HL-60 (cell line): ENCODE measurements at regions not wholly inside any gene's neighbourhood (a gene's known extent, or its start where the extent isn't known, plus 50 kb on each side); places are given as distances from the start of the nearest gene placed in this dataset.

Source experiments
- DNase-seq, 2 experiments: peaks; one replicate each; pipeline ENCODE4 v3.0.0-alpha.2; 2010 to 2020; ENCODE audit warnings: low read depth in 1 of 2, low spot score in 1 of 2
- H3K27ac ChIP-seq: fragments of 250-450 bp; sonication (Bioruptor Pico); replicated peaks from 2 replicates; pipeline ENCODE4 v1.5.1; 2020; ENCODE audit warnings: mild to moderate bottlenecking, moderate library complexity
- H3K27me3 ChIP-seq: fragments of 250-450 bp; sonication (Bioruptor Pico); 2 replicates; pipeline ENCODE4 v1.5.1; 2021; ENCODE audit warnings: mild to moderate bottlenecking, moderate library complexity; ENCODE audit not compliant: insufficient read depth, poor library complexity, severe bottlenecking
- H3K4me3 ChIP-seq: replicated peaks from 2 replicates; pipeline ENCODE4 v1.5.1; 2011; ENCODE audit warnings: mild to moderate bottlenecking, control low read depth, low read length; ENCODE audit not compliant: insufficient read depth
- GABPA ChIP-seq: IDR thresholded peaks from 2 replicates; pipeline ENCODE4 v1.6.1; 2012; ENCODE audit warnings: low read depth
- POLR2AphosphoS5 ChIP-seq: IDR thresholded peaks from 2 replicates; pipeline ENCODE4 v1.6.1; 2012; ENCODE audit warnings: low read depth
- SPI1 ChIP-seq: IDR thresholded peaks from 2 replicates; pipeline ENCODE4 v1.6.1; 2012; ENCODE audit warnings: low read depth, mild to moderate bottlenecking, borderline replicate concordance
- TF ChIP-seq, protein P1 (sequence below): IDR thresholded peaks from 2 replicates; pipeline ENCODE4 v1.6.1; 2012; ENCODE audit warnings: low read depth; ENCODE audit not compliant: insufficient replicate concordance
- TF ChIP-seq, protein P2 (sequence below): IDR thresholded peaks from one replicate; pipeline ENCODE4 v1.5.1; 2011; ENCODE audit warnings: low read length, control low read depth, inconsistent platforms; ENCODE audit not compliant: insufficient read depth

DNA sequence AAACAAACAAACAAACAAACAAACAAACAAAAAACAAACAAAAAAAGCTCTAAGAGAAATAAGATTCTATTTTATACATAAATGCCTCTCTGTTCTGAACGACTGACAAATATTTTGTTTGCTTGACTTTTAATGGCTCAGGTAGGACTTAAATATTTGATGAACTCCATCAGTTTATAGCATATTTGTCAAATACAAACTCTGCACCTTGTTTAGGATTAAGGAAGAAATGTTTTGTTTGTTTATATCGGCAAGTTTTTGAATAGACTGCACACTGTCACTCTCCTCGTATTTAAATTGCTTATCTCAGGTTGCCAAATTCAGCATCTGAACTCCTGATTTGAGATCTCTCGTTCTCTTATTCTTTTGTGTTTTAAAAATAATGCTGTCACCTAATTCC, 1499.7 kb upstream of the SLC10A2 start:
- no peak for TF ChIP-seq GABPA
- TF ChIP-seq, protein P1, sequence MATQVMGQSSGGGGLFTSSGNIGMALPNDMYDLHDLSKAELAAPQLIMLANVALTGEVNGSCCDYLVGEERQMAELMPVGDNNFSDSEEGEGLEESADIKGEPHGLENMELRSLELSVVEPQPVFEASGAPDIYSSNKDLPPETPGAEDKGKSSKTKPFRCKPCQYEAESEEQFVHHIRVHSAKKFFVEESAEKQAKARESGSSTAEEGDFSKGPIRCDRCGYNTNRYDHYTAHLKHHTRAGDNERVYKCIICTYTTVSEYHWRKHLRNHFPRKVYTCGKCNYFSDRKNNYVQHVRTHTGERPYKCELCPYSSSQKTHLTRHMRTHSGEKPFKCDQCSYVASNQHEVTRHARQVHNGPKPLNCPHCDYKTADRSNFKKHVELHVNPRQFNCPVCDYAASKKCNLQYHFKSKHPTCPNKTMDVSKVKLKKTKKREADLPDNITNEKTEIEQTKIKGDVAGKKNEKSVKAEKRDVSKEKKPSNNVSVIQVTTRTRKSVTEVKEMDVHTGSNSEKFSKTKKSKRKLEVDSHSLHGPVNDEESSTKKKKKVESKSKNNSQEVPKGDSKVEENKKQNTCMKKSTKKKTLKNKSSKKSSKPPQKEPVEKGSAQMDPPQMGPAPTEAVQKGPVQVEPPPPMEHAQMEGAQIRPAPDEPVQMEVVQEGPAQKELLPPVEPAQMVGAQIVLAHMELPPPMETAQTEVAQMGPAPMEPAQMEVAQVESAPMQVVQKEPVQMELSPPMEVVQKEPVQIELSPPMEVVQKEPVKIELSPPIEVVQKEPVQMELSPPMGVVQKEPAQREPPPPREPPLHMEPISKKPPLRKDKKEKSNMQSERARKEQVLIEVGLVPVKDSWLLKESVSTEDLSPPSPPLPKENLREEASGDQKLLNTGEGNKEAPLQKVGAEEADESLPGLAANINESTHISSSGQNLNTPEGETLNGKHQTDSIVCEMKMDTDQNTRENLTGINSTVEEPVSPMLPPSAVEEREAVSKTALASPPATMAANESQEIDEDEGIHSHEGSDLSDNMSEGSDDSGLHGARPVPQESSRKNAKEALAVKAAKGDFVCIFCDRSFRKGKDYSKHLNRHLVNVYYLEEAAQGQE: no peak
- no peak overlapping the region for H3K27ac ChIP-seq

DNA sequence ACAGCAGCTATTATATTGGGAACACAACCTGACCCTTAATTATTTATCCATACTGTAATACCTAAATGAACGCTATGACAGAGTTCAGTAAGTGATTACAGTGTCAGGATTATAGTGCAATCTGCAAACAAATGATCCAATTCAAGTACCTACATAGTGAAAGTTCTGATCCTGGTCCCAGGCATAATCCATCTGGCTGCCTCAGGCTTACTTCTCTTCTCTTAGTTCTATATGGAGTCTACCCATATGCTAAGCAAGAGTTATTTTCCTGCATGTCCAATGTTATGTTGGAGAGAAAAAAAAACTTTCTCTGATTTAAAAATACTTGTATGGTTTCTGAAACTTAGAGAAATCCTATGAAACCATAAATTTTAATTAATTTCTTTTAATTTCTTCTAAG, 1487.7 kb upstream of the SLC10A2 start:
- no peak overlapping the region for H3K27ac ChIP-seq
- TF ChIP-seq GABPA (no peak), POLR2AphosphoS5 (no peak), SPI1 (no peak)
- TF ChIP-seq, protein P2, sequence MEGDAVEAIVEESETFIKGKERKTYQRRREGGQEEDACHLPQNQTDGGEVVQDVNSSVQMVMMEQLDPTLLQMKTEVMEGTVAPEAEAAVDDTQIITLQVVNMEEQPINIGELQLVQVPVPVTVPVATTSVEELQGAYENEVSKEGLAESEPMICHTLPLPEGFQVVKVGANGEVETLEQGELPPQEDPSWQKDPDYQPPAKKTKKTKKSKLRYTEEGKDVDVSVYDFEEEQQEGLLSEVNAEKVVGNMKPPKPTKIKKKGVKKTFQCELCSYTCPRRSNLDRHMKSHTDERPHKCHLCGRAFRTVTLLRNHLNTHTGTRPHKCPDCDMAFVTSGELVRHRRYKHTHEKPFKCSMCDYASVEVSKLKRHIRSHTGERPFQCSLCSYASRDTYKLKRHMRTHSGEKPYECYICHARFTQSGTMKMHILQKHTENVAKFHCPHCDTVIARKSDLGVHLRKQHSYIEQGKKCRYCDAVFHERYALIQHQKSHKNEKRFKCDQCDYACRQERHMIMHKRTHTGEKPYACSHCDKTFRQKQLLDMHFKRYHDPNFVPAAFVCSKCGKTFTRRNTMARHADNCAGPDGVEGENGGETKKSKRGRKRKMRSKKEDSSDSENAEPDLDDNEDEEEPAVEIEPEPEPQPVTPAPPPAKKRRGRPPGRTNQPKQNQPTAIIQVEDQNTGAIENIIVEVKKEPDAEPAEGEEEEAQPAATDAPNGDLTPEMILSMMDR: no peak
- TF ChIP-seq, protein P1: no peak
- no peak for DNase-seq
- H3K4me3 ChIP-seq: no peak overlapping the region
- H3K27me3 ChIP-seq: no peaks in the 10 kb centered on the region

More for the DNA sequence above, 1499.7 kb upstream of the SLC10A2 start:
- no peak overlapping the region for H3K4me3 ChIP-seq
- no peaks in the 10 kb centered on the region for H3K27me3 ChIP-seq
- DNase-seq: no peak

DNA sequence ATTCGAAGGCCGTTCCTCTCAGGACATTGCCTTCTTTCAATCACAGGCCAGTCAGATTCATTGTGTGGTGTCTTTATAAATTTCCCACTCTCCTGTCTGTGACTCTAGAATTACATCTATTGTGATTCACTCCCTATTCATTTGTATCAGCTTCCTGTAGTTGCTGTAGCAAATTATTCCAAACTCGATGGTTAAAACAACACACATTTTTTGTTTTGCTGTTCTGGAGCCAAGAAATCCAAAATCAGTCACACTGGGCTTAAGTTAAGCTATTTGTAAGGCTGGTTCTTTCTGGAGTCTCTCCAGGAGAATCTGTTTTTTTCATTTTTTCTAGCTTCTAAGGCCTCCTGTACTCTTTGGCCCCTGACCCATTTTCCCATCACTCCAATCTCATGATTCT, 1487.0 kb upstream of the SLC10A2 start:
- Histone ChIP-seq H3K27me3 (no peaks in the 10 kb centered on the region), H3K4me3 (no peak overlapping the region), H3K27ac (no peak overlapping the region)
- no peak for TF ChIP-seq SPI1
- TF ChIP-seq, protein P1: no peak
- TF ChIP-seq POLR2AphosphoS5: no peak
- TF ChIP-seq, protein P2: no peak
- TF ChIP-seq GABPA: no peak
- no peak for DNase-seq

DNA sequence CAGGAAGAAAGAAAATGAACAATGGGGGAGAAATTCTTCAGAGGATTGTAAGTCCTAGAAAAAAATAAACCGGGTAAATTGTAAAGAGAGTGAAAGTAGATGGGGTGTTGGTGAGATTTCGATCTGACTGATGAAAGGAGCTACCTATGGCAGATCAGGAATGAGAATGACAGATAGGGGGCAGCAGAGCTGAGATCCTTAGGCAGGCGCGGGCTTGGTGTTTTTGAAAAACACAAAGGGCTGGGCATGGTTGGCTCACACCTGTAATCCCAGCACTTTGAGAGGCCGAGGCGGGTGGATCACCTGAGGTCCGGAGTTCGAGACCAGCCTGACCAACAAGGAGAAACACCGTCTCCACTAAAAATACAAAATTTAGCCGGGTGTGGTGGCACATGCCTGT, 1468.6 kb upstream of the SLC10A2 start:
- DNase-seq: no peak
- no peaks in the 10 kb centered on the region for H3K27me3 ChIP-seq
- H3K4me3 ChIP-seq: no peak overlapping the region
- no peak overlapping the region for H3K27ac ChIP-seq
- TF ChIP-seq SPI1: no peak
- no peak for TF ChIP-seq GABPA
- TF ChIP-seq, protein P1: no peak
- TF ChIP-seq, protein P2: no peak
- TF ChIP-seq POLR2AphosphoS5: no peak
